Endodermal cell (in vitro differentiated cells): ENCODE measurements at regions not wholly inside any gene's neighbourhood (a gene's known extent, or its start where the extent isn't known, plus 50 kb on each side); places are given as distances from the start of the nearest gene placed in this dataset.

Experiments used
- DNase-seq: peaks from one replicate; pipeline ENCODE4 v3.0.0-alpha.2; 2017
- H3K27ac ChIP-seq: 2 replicates; pipeline ENCODE4 v1.5.1; 2013; ENCODE audit warnings: mild to moderate bottlenecking, low read depth, low read length, moderate library complexity
- H3K27me3 ChIP-seq: 2 replicates; pipeline ENCODE4 v1.6.1; 2013; ENCODE audit warnings: mild to moderate bottlenecking, low read length, moderate library complexity; ENCODE audit not compliant: insufficient read depth, control insufficient read depth, poor library complexity, severe bottlenecking
- H3K36me3 ChIP-seq: 2 replicates; pipeline ENCODE4 v1.7.0; 2013; ENCODE audit warnings: mild to moderate bottlenecking, low read length, moderate library complexity; ENCODE audit not compliant: control insufficient read depth, insufficient read depth
- H3K4me1 ChIP-seq: one replicate; pipeline ENCODE4 v1.7.0; 2013; ENCODE audit warnings: low read length; ENCODE audit not compliant: control insufficient read depth, insufficient read depth
- H3K4me3 ChIP-seq: 2 replicates; pipeline ENCODE4 v1.5.1; 2013; ENCODE audit warnings: mild to moderate bottlenecking, low read length, moderate library complexity
- H3K9ac ChIP-seq: 2 replicates; pipeline ENCODE4 v1.6.1; 2013; ENCODE audit warnings: mild to moderate bottlenecking, low read length, moderate library complexity; ENCODE audit not compliant: poor library complexity, severe bottlenecking; ENCODE audit errors: extremely low read depth
- H3K9me3 ChIP-seq: 2 replicates; pipeline ENCODE4 v1.6.1; 2013; ENCODE audit warnings: mild to moderate bottlenecking, low read length, moderate library complexity; ENCODE audit not compliant: control insufficient read depth
- H3K27ac Mint-ChIP-seq: 2 replicates; pipeline ENCODE4 v1.8.0; 2020; ENCODE audit warnings: mixed read lengths
- H3K27me3 Mint-ChIP-seq: 2 replicates; pipeline ENCODE4 v1.8.0; 2021; ENCODE audit warnings: mild to moderate bottlenecking, mixed read lengths; ENCODE audit not compliant: insufficient read depth
- H3K36me3 Mint-ChIP-seq: 2 replicates; pipeline ENCODE4 v1.8.0; 2020; ENCODE audit warnings: low read depth, mixed read lengths
- H3K4me1 Mint-ChIP-seq: 2 replicates; pipeline ENCODE4 v1.8.0; 2020; ENCODE audit warnings: mixed read lengths
- H3K4me3 Mint-ChIP-seq: 2 replicates; pipeline ENCODE4 v1.8.0; 2020; ENCODE audit warnings: mild to moderate bottlenecking, moderate library complexity, mixed read lengths
- H3K9me3 Mint-ChIP-seq: 2 replicates; pipeline ENCODE4 v1.8.0; 2020; ENCODE audit warnings: mild to moderate bottlenecking, mixed read lengths
- WGBS, 2 experiments: methylation state at CpG; one replicate each; pipeline versions ENCODE4 v1.1.5 to v1.1.7; 2013; ENCODE audit warnings: missing lambda C conversion rate in 2 of 2, mixed read lengths in 1 of 2; ENCODE audit not compliant: insufficient coverage in 1 of 2, insufficient read length in 1 of 2; 5-methylcytosine and 5-hydroxymethylcytosine counted together
- TF ChIP-seq, protein P1 (sequence below): fragments of 200-600 bp; sonication (generic); conservative IDR thresholded peaks from 2 replicates; pipeline ENCODE4 v1.5.0; 2021; ENCODE audit warnings: antibody characterized with exemption, mild to moderate bottlenecking

DNA sequence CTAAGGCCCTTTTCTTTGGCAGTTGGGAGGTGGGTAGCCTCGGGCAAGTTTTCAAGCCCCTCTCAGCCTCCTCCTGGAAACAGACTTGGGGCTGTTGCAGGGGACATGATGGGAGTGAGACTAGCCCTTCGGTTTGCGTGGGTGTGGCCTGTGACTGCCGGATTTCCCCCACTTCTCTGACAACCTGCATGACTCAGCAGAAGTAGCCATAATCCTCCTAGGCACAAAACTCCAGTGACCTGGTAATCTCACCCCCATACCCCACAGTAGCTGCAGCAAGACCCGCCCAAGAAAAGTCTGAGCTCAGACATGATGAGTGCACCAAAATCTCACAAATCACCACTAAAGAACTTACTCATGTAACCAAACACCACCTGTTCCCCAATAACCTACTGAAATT is 433.7 kb upstream of the AMOT start:
- Histone ChIP-seq H3K4me3 (no peak overlapping the region), H3K9me3 (no peaks in the 10 kb centered on the region), H3K9ac (no peak overlapping the region), H3K36me3 (no peaks in the 10 kb centered on the region), H3K27ac (no peak overlapping the region), H3K4me1 (no peaks in the 10 kb centered on the region), H3K27me3 (no peaks in the 10 kb centered on the region)
- no peaks in the 10 kb centered on the region for H3K27me3 Mint-ChIP-seq
- H3K9me3 Mint-ChIP-seq, result no peaks in the 10 kb centered on the region
- 73% methylated on average over 2 of the region's 5 CpGs; no CpG with 5 or more reads in 1 of the 2 experiments for WGBS, 2 experiments
- H3K4me1 Mint-ChIP-seq, result no peaks in the 10 kb centered on the region
- TF ChIP-seq, protein P1, sequence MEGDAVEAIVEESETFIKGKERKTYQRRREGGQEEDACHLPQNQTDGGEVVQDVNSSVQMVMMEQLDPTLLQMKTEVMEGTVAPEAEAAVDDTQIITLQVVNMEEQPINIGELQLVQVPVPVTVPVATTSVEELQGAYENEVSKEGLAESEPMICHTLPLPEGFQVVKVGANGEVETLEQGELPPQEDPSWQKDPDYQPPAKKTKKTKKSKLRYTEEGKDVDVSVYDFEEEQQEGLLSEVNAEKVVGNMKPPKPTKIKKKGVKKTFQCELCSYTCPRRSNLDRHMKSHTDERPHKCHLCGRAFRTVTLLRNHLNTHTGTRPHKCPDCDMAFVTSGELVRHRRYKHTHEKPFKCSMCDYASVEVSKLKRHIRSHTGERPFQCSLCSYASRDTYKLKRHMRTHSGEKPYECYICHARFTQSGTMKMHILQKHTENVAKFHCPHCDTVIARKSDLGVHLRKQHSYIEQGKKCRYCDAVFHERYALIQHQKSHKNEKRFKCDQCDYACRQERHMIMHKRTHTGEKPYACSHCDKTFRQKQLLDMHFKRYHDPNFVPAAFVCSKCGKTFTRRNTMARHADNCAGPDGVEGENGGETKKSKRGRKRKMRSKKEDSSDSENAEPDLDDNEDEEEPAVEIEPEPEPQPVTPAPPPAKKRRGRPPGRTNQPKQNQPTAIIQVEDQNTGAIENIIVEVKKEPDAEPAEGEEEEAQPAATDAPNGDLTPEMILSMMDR, result no peak
- H3K36me3 Mint-ChIP-seq, result no peaks in the 10 kb centered on the region
- no peak for DNase-seq
- H3K4me3 Mint-ChIP-seq, result no peak overlapping the region
- no peak overlapping the region for H3K27ac Mint-ChIP-seq

DNA sequence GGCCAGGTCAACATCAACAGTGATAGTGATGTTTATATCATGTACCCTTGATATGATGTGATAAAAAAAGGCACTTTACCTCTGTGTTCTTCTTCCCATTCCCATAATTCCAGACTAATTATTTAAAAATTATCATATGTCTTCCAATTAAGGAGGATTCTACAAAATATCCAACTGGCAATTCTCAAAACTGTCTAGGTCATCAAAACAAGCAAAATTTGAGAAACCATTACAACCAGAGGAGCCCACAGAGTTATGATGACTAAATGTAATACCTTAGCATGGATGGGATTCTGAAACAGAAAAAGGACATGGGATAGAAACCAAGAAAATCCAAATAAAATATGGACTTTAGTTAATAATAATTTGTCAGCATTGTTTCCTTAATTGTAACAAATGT is 428.6 kb upstream of the AMOT start:
- TF ChIP-seq, protein P1, result no peak
- Histone ChIP-seq H3K4me3 (no peak overlapping the region), H3K27ac (no peak overlapping the region), H3K4me1 (no peaks in the 10 kb centered on the region), H3K27me3 (no peaks in the 10 kb centered on the region), H3K9ac (no peak overlapping the region), H3K9me3 (no peaks in the 10 kb centered on the region), H3K36me3 (no peaks in the 10 kb centered on the region)
- no peaks in the 10 kb centered on the region for H3K27me3 Mint-ChIP-seq
- H3K4me1 Mint-ChIP-seq, result no peaks in the 10 kb centered on the region
- no peak overlapping the region for H3K4me3 Mint-ChIP-seq
- H3K9me3 Mint-ChIP-seq, result no peaks in the 10 kb centered on the region
- no peak overlapping the region for H3K27ac Mint-ChIP-seq
- DNase-seq, result no peak
- H3K36me3 Mint-ChIP-seq, result no peaks in the 10 kb centered on the region

DNA sequence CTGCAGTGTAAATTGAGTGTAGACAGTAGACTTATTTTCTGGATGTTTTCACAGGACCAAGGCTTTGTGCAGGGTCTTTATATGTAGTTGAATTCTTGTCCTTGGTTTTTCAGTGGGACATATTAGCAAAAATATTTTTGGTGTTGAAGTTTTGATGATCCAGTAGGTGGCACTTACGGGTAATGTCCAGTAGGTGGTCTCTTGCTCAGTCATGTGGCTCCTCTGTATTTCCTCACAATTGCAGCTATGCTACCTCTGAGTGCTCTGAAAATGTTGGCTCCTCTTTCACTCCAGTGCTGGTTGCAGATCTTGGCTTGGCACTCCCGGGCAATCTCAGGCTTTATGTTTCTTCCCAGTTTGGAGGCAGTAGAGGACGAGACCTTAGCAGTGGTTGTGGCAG is 419.8 kb upstream of the AMOT start:
- Mint-ChIP-seq H3K27me3 (no peaks in the 10 kb centered on the region), H3K36me3 (no peaks in the 10 kb centered on the region), H3K27ac (peak overlapping the region; percentile 24), H3K4me3 (no peak overlapping the region), H3K9me3 (no peaks in the 10 kb centered on the region), H3K4me1 (peaks cover 2% of the 10 kb centered on the region)
- Histone ChIP-seq H3K27ac (no peak overlapping the region), H3K9me3 (no peaks in the 10 kb centered on the region), H3K4me1 (no peaks in the 10 kb centered on the region), H3K4me3 (no peak overlapping the region), H3K27me3 (no peaks in the 10 kb centered on the region), H3K36me3 (no peaks in the 10 kb centered on the region), H3K9ac (no peak overlapping the region)
- DNase-seq, result peak; percentile 64
- TF ChIP-seq, protein P1, result peak; percentile 82
- WGBS, 2 experiments, result 83% methylated on average over 3 of the region's 3 CpGs; no CpG with 5 or more reads in 1 of the 2 experiments
